H1 (cell line): ENCODE measurements at regions not wholly inside any gene's neighbourhood (a gene's known extent, or its start where the extent isn't known, plus 50 kb on each side); places are given as distances from the start of the nearest gene placed in this dataset.

Experiments used
- CTCF ChIA-PET: fragments of 300-600 bp; sonication (Branson Sonifier 250); formaldehyde crosslinking; loops from one replicate; lab custom pipeline; 2021; ENCODE audit not compliant: partially characterized antibody; lab: Charles Lee
- POLR2A ChIA-PET: fragments of 300-600 bp; sonication (Branson Sonifier 250); formaldehyde crosslinking; loops from one replicate; lab custom pipeline; 2021; ENCODE audit warnings: inconsistent platforms; ENCODE audit not compliant: partially characterized antibody; lab: Charles Lee
- DNase-seq, 2 experiments: peaks; one replicate each; pipeline versions ENCODE4 v3.0.0 to v3.0.0-alpha.2; 2010 to 2022; ENCODE audit warnings: low spot score in 2 of 2, low read depth in 1 of 2, mixed read lengths in 1 of 2
- FAIRE-seq: peaks from 2 replicates; lab custom pipeline; 2011; peaks lifted over from hg19 to GRCh38; lab: Jason Lieb, UNC
- H2AFZ ChIP-seq: 2 replicates; pipeline ENCODE4 v1.8.1; 2012; ENCODE audit warnings: low read length, inconsistent platforms
- H2AK5ac ChIP-seq: 2 replicates; pipeline ENCODE4 v1.6.1; 2013; ENCODE audit warnings: low read depth, low read length
- H2BK120ac ChIP-seq: replicated peaks from 2 replicates; pipeline ENCODE3; 2013; ENCODE audit warnings: low read depth, low read length, inconsistent platforms
- H2BK12ac ChIP-seq: 2 replicates; pipeline ENCODE4 v1.6.1; 2013; ENCODE audit warnings: low read depth, low read length
- H2BK15ac ChIP-seq: 2 replicates; pipeline ENCODE4 v1.6.1; 2013; ENCODE audit warnings: low read length
- H2BK20ac ChIP-seq: 2 replicates; pipeline ENCODE4 v1.6.1; 2013; ENCODE audit warnings: low read length
- H2BK5ac ChIP-seq: 2 replicates; pipeline ENCODE4 v1.6.1; 2013; ENCODE audit warnings: low read depth, low read length
- H3K14ac ChIP-seq: 2 replicates; pipeline ENCODE4 v1.6.1; 2013; ENCODE audit warnings: inconsistent platforms; ENCODE audit not compliant: insufficient read length
- H3K18ac ChIP-seq: 2 replicates; pipeline ENCODE4 v1.6.1; 2013; ENCODE audit warnings: low read length; ENCODE audit errors: extremely low read depth
- H3K23ac ChIP-seq: 2 replicates; pipeline ENCODE4 v1.6.1; 2013; ENCODE audit warnings: inconsistent platforms; ENCODE audit not compliant: insufficient read length
- H3K23me2 ChIP-seq: 2 replicates; pipeline ENCODE4 v1.6.1; 2013; ENCODE audit warnings: low read depth, low read length
- H3K27ac ChIP-seq: 2 replicates; pipeline ENCODE4 v1.6.1; 2011; ENCODE audit warnings: low read depth, low read length, inconsistent platforms
- H3K27me3 ChIP-seq, 4 experiments: replicated peaks in 1 of 4; 1 replicate in 1 of 4; 2 replicates in 3 of 4; pipeline versions ENCODE4 v1.6.1 to v1.8.1; 2011 to 2013; ENCODE audit warnings: low read length in 3 of 4, mild to moderate bottlenecking in 3 of 4, inconsistent platforms in 2 of 4, mixed read lengths in 2 of 4, moderate library complexity in 1 of 4; ENCODE audit not compliant: control insufficient read depth in 3 of 4, insufficient read depth in 3 of 4; ENCODE audit errors: extremely low read depth in 1 of 4
- H3K36me3 ChIP-seq, 4 experiments: 2 replicates each; pipeline versions ENCODE4 v1.6.1 to v1.8.1; 2011 to 2013; ENCODE audit warnings: mild to moderate bottlenecking in 4 of 4, low read length in 3 of 4, moderate library complexity in 2 of 4, control low read depth in 1 of 4, inconsistent platforms in 1 of 4; ENCODE audit not compliant: insufficient read depth in 4 of 4, control insufficient read depth in 2 of 4
- H3K4ac ChIP-seq: replicated peaks from 2 replicates; pipeline ENCODE3; 2013; ENCODE audit warnings: low read length, low read depth, mixed read lengths, inconsistent platforms; ENCODE audit not compliant: insufficient read length
- H3K4me1 ChIP-seq, 4 experiments: replicated peaks in 1 of 4; 1 replicate in 1 of 4; 2 replicates in 3 of 4; pipeline versions ENCODE4 v1.6.1 to v1.8.1; 2011 to 2013; ENCODE audit warnings: low read length in 3 of 4, inconsistent platforms in 2 of 4, mixed read lengths in 1 of 4; ENCODE audit not compliant: insufficient read depth in 4 of 4, control insufficient read depth in 3 of 4
- H3K4me2 ChIP-seq, 2 experiments: 2 replicates each; pipeline versions ENCODE4 v1.6.1 to v1.8.1; 2011 to 2013; ENCODE audit warnings: low read depth in 2 of 2, low read length in 2 of 2, control low read depth in 1 of 2, inconsistent platforms in 1 of 2, mild to moderate bottlenecking in 1 of 2; ENCODE audit not compliant: insufficient read depth in 1 of 2
- H3K4me3 ChIP-seq, 4 experiments: fragments of 200-600, 300-600 bp in 1 of 4; sonication (generic), shearing (Covaris generic), sonication (Bioruptor Twin) in 1 of 4; 2 replicates each; pipeline versions ENCODE4 v1.5.1 to v1.8.1; 2011 to 2016; ENCODE audit warnings: low read length in 4 of 4, low read depth in 3 of 4, control low read depth in 2 of 4, inconsistent platforms in 2 of 4, mild to moderate bottlenecking in 2 of 4, mixed read lengths in 1 of 4, moderate library complexity in 1 of 4; ENCODE audit not compliant: insufficient read depth in 2 of 4; ENCODE audit errors: extremely low read depth in 1 of 4
- H3K56ac ChIP-seq: replicated peaks from 2 replicates; pipeline ENCODE3; 2013; ENCODE audit warnings: low read depth, mild to moderate bottlenecking, mixed read lengths, low read length, inconsistent platforms; ENCODE audit not compliant: insufficient read length
- H3K79me1 ChIP-seq: 2 replicates; pipeline ENCODE4 v1.6.1; 2013; ENCODE audit warnings: low read depth, low read length, control low read depth
- H3K79me2 ChIP-seq, 2 experiments: 2 replicates each; pipeline versions ENCODE4 v1.6.1 to v1.8.1; 2012 to 2013; ENCODE audit warnings: low read length in 2 of 2, mild to moderate bottlenecking in 2 of 2, inconsistent platforms in 1 of 2; ENCODE audit not compliant: insufficient read depth in 2 of 2, control insufficient read depth in 1 of 2
- H3K9ac ChIP-seq, 4 experiments: replicated peaks in 1 of 4; 1 replicate in 1 of 4; 2 replicates in 3 of 4; pipeline versions ENCODE4 v1.6.1 to v1.8.1; 2011 to 2013; ENCODE audit warnings: low read depth in 3 of 4, low read length in 3 of 4, control low read depth in 2 of 4, mild to moderate bottlenecking in 2 of 4, moderate library complexity in 2 of 4, inconsistent platforms in 1 of 4; ENCODE audit errors: extremely low read depth in 1 of 4
- H3K9me3 ChIP-seq, 2 experiments: 2 replicates each; pipeline versions ENCODE4 v1.6.1 to v1.8.1; 2012 to 2013; ENCODE audit warnings: mild to moderate bottlenecking in 2 of 2, moderate library complexity in 2 of 2, control low read depth in 1 of 2, inconsistent platforms in 1 of 2, low read depth in 1 of 2, low read length in 1 of 2, mixed read lengths in 1 of 2; ENCODE audit not compliant: insufficient read depth in 2 of 2
- H4K20me1 ChIP-seq, 2 experiments: replicated peaks in 1 of 2; 2 replicates each; pipeline versions ENCODE3 to v1.8.1; 2011 to 2013; ENCODE audit warnings: inconsistent platforms in 2 of 2, low read length in 2 of 2, mild to moderate bottlenecking in 1 of 2; ENCODE audit not compliant: insufficient read depth in 2 of 2, control insufficient read depth in 1 of 2
- H4K5ac ChIP-seq: 2 replicates; pipeline ENCODE4 v1.6.1; 2013; ENCODE audit warnings: low read length, low read depth, mixed read lengths, inconsistent platforms; ENCODE audit not compliant: insufficient read length
- H4K8ac ChIP-seq: 2 replicates; pipeline ENCODE4 v1.8.0; 2013; ENCODE audit warnings: mild to moderate bottlenecking, moderate library complexity, low read length, inconsistent platforms; ENCODE audit not compliant: insufficient read depth; ENCODE audit errors: extremely low read depth
- H4K91ac ChIP-seq: replicated peaks from 2 replicates; pipeline ENCODE3; 2013; ENCODE audit warnings: low read length, mixed read lengths, inconsistent platforms; ENCODE audit not compliant: insufficient read length
- CBX8 ChIP-seq: fragments of 300-800, 300-1000 bp; sonication (generic); IDR thresholded peaks from 2 replicates; pipeline ENCODE4 v1.7.1; 2016; ENCODE audit warnings: low read depth, low read length, borderline replicate concordance
- CEBPB ChIP-seq: IDR thresholded peaks from 2 replicates; pipeline ENCODE4 v1.6.1; 2012; ENCODE audit warnings: low read depth, low read length
- CHD1 ChIP-seq: IDR thresholded peaks from 2 replicates; pipeline ENCODE4 v1.6.1; 2012; ENCODE audit warnings: low read depth, low read length, improper control_type of control experiment
- CTBP2 ChIP-seq: IDR thresholded peaks from 2 replicates; pipeline ENCODE4 v1.7.0; 2011; ENCODE audit warnings: borderline replicate concordance, mild to moderate bottlenecking, moderate library complexity, mixed read lengths, low read length; ENCODE audit not compliant: insufficient read depth, insufficient read length
- KDM1A ChIP-seq: fragments of 200-600, 300-600 bp; sonication (generic); IDR thresholded peaks from 2 replicates; pipeline ENCODE4 v1.7.1; 2016; ENCODE audit warnings: mild to moderate bottlenecking, low read length, borderline replicate concordance
- KDM4A ChIP-seq: IDR thresholded peaks from one replicate; pipeline ENCODE4 v1.7.1; 2012; ENCODE audit warnings: low read depth, mild to moderate bottlenecking, moderate library complexity, low read length, inconsistent platforms; ENCODE audit not compliant: severe bottlenecking
- NANOG ChIP-seq: IDR thresholded peaks from 2 replicates; pipeline ENCODE4 v1.6.1; 2011; ENCODE audit warnings: low read length, low read depth, mild to moderate bottlenecking, inconsistent platforms; ENCODE audit not compliant: insufficient read depth, poor library complexity, severe bottlenecking
- TBP ChIP-seq: IDR thresholded peaks from 2 replicates; pipeline ENCODE4 v1.6.1; 2011; ENCODE audit warnings: low read depth, low read length, improper control_type of control experiment
- WGBS, 2 experiments: shearing (Covaris generic) in 1 of 2; methylation state at CpG; one replicate each; pipeline versions ENCODE4 v1.1.6 to v1.1.7; 2013 to 2015; ENCODE audit warnings: low lambda C conversion rate in 2 of 2, mixed read lengths in 2 of 2, inconsistent platforms in 1 of 2, low coverage in 1 of 2, missing lambda C conversion rate in 1 of 2; ENCODE audit not compliant: insufficient replicate concordance in 2 of 2, insufficient coverage in 1 of 2, insufficient read length in 1 of 2; ENCODE audit errors: extremely low coverage in 1 of 2, missing lambda C conversion rate in 1 of 2; 5-methylcytosine and 5-hydroxymethylcytosine counted together
- TF ChIP-seq, protein P1 (sequence below): IDR thresholded peaks from 2 replicates; pipeline ENCODE4 v1.6.1; 2012; ENCODE audit warnings: inconsistent platforms

- Histone ChIP-seq H3K4me3 (no peak overlapping the region), H4K20me1 (no peaks in the 10 kb centered on the region), H3K4me2 (no peak overlapping the region), H3K27me3 (no peaks in the 10 kb centered on the region), H2BK15ac (no peak overlapping the region), H3K23ac (no peak overlapping the region), H3K14ac (no peak overlapping the region), H3K9ac (no peak overlapping the region; a peak in 1 of 7 replicates), H2BK120ac (no peak overlapping the region), H3K79me1 (no peaks in the 10 kb centered on the region), H3K23me2 (no peaks in the 10 kb centered on the region), H2BK20ac (no peak overlapping the region), H4K8ac (no peak overlapping the region), H2AK5ac (no peak overlapping the region), H3K4me1 (peaks cover 0 to 21% (median 5%) of the 10 kb centered on the region in 4 experiments; a peak in 4 of 7 replicates), H3K56ac (no peak overlapping the region), H4K5ac (no peak overlapping the region), H3K4ac (no peak overlapping the region), H3K9me3 (no peaks in the 10 kb centered on the region), H3K27ac (no peak overlapping the region), H2BK12ac (no peak overlapping the region), H3K79me2 (no peaks in the 10 kb centered on the region), H4K91ac (no peak overlapping the region), H3K18ac (no peak overlapping the region), H2BK5ac (no peak overlapping the region), H3K36me3 (no peaks in the 10 kb centered on the region), H2AFZ (no peak overlapping the region)
- WGBS, 2 experiments, result 88% methylated on average over 4 of the region's 7 CpGs; no CpG with 5 or more reads in 1 of the 2 experiments
- ChIA-PET POLR2A (no interaction called here), CTCF (interaction anchor here (0.8 to 2.3 kb wide), 4 partner anchors 36 to 212 kb away, joined by 3 to 10 read pairs (median 6); no protein-coding TSS in a partner anchor)
- FAIRE-seq (no peak), DNase-seq (no peak)
- no peak for TF ChIP-seq CEBPB
- TF ChIP-seq NANOG, result no peak
- TF ChIP-seq CTBP2, result no peak
- TF ChIP-seq, protein P1, sequence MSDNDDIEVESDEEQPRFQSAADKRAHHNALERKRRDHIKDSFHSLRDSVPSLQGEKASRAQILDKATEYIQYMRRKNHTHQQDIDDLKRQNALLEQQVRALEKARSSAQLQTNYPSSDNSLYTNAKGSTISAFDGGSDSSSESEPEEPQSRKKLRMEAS, result no peak
- TF ChIP-seq TBP, result no peak
- TF ChIP-seq KDM1A, result no peak
- no peak for TF ChIP-seq KDM4A
- no peak for TF ChIP-seq CBX8
- no peak for TF ChIP-seq CHD1
These were observed 206.3 kb upstream of the SALL3 start for GRCh38 chr18:78773303-78773755.
